ENCODE measurements at regions not wholly inside any gene's neighbourhood (a gene's known extent, or its start where the extent isn't known, plus 50 kb on each side); places are given as distances from the start of the nearest gene placed in this dataset.
"Not testable (repeated sequence)": the region's sequence is repeated elsewhere in the genome, so short reads cannot be mapped to it uniquely, and the experiment has no call there.

GRCh38 chr2:173467751-173468150 lies 113.1 kb downstream of the CDCA7 start:
- no peak for DNase-seq (ENCODE audit: low read depth in 2 of 2)

- no peak for DNase-seq (ENCODE audit: low read depth in 2 of 2)
Observed at GRCh38 chr2:173468266-173468793, 113.7 kb downstream of the CDCA7 start.

GRCh38 chr2:173472112-173472511 lies 117.4 kb downstream of the CDCA7 start:
- DNase-seq (ENCODE audit: low read depth in 2 of 2) = no peak

GRCh38 chr2:173483137-173483536 lies 128.5 kb downstream of the CDCA7 start:
- no peak for DNase-seq (ENCODE audit: low read depth in 2 of 2)

- DNase-seq (ENCODE audit: low read depth in 2 of 2) = no peak
Observed at GRCh38 chr2:173488861-173489260, 134.2 kb downstream of the CDCA7 start.

- no peak for DNase-seq (ENCODE audit: low read depth in 2 of 2)
Observed at GRCh38 chr2:173491418-173491817, 136.7 kb downstream of the CDCA7 start.

GRCh38 chr2:173493874-173494273 lies 139.2 kb downstream of the CDCA7 start:
- DNase-seq (ENCODE audit: low read depth in 2 of 2) = no peak

GRCh38 chr2:173496746-173497145 lies 142.1 kb downstream of the CDCA7 start:
- DNase-seq (ENCODE audit: low read depth in 2 of 2) = no peak

GRCh38 chr2:173500953-173501352 lies 146.3 kb downstream of the CDCA7 start:
- no peak for DNase-seq (ENCODE audit: low read depth in 2 of 2)

- no peak for DNase-seq (ENCODE audit: low read depth in 2 of 2)
Observed at GRCh38 chr2:173502296-173502695, 147.6 kb downstream of the CDCA7 start.

- DNase-seq (ENCODE audit: low read depth in 2 of 2) = no peak
Observed at GRCh38 chr2:173511357-173511756, 156.7 kb downstream of the CDCA7 start.

GRCh38 chr2:173511942-173512341 lies 157.3 kb downstream of the CDCA7 start:
- DNase-seq (ENCODE audit: low read depth in 2 of 2) = no peak

GRCh38 chr2:173513107-173513727 lies 158.5 kb downstream of the CDCA7 start:
- no peak for DNase-seq (ENCODE audit: low read depth in 2 of 2)

GRCh38 chr2:173520918-173521317 lies 166.2 kb downstream of the CDCA7 start:
- DNase-seq (ENCODE audit: low read depth in 2 of 2) = no peak

- no peak for DNase-seq (ENCODE audit: low read depth in 2 of 2)
Observed at GRCh38 chr2:173521450-173522192, 166.9 kb downstream of the CDCA7 start.

- DNase-seq (ENCODE audit: low read depth in 2 of 2) = no peak
Observed at GRCh38 chr2:173523497-173523896, 168.8 kb downstream of the CDCA7 start.

- DNase-seq (ENCODE audit: low read depth in 2 of 2) = no peak
Observed at GRCh38 chr2:173524256-173524955, 169.7 kb downstream of the CDCA7 start.

- DNase-seq (ENCODE audit: low read depth in 2 of 2) = not testable (repeated sequence)
Observed at GRCh38 chr2:173532732-173533531, 178.3 kb downstream of the CDCA7 start.

- DNase-seq (ENCODE audit: low read depth in 2 of 2) = no peak
Observed at GRCh38 chr2:173537694-173538093, 183.0 kb downstream of the CDCA7 start.

- no peak for DNase-seq (ENCODE audit: low read depth in 2 of 2)
Observed at GRCh38 chr2:173539615-173540014, 184.9 kb downstream of the CDCA7 start.

- DNase-seq (ENCODE audit: low read depth in 2 of 2) = no peak
Observed at GRCh38 chr2:173544641-173545363, 190.1 kb downstream of the CDCA7 start.

Measured in stimulated activated CD4-positive, alpha-beta T cell treated with anti-CD3 and anti-CD28 coated beads, Interleukin-1b, Interleukin-23, amount 100 ng/mL, for 1 hour (primary cell).